Progenitor cell of endocrine pancreas (in vitro differentiated cells): ENCODE measurements at regions not wholly inside any gene's neighbourhood (a gene's known extent, or its start where the extent isn't known, plus 50 kb on each side); places are given as distances from the start of the nearest gene placed in this dataset.

Experiments
- DNase-seq: peaks from one replicate; pipeline ENCODE4 v3.0.0; 2021; ENCODE audit warnings: low spot score; ENCODE audit not compliant: unreplicated experiment
- H3K27ac Mint-ChIP-seq: 2 replicates; pipeline ENCODE4 v1.8.0; 2021; ENCODE audit warnings: mild to moderate bottlenecking, moderate library complexity, mixed read lengths
- H3K27me3 Mint-ChIP-seq: 2 replicates; pipeline ENCODE4 v1.8.0; 2021; ENCODE audit warnings: mixed read lengths
- H3K36me3 Mint-ChIP-seq: 2 replicates; pipeline ENCODE4 v1.8.0; 2022; ENCODE audit warnings: mixed read lengths; ENCODE audit not compliant: insufficient read depth
- H3K4me1 Mint-ChIP-seq: 2 replicates; pipeline ENCODE4 v1.8.0; 2021; ENCODE audit warnings: low read depth, mixed read lengths
- H3K4me3 Mint-ChIP-seq: 2 replicates; pipeline ENCODE4 v1.8.0; 2021; ENCODE audit warnings: low read depth, mild to moderate bottlenecking, moderate library complexity, mixed read lengths
- H3K9me3 Mint-ChIP-seq: 2 replicates; pipeline ENCODE4 v1.8.0; 2021; ENCODE audit warnings: low read depth, mixed read lengths
- TF ChIP-seq, protein P1 (sequence below): fragments of 200-600 bp; sonication (generic); IDR thresholded peaks from one replicate; pipeline ENCODE4 v1.5.0; 2021; ENCODE audit warnings: antibody characterized with exemption, mild to moderate bottlenecking; ENCODE audit not compliant: unreplicated experiment

DNA sequence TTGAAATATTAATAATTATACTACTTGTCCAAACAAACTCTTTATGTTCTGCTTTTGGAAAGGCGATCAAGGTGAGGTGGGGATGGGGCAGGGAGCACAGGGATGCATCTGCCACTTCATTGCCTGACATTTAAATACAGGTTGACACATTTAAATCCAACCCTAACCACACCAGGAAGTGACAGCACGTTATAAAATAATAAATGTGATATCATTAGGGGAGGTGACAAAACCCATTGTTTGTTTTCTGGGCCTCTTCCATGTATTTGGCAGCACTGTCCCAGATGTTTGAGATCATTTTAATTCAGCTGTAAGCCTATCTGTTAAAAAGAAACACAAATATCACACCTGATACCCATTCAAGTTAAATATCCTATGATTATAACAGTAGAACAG, 342.4 kb upstream of the ARID1B start:
- no peak overlapping the region for H3K4me3 Mint-ChIP-seq
- H3K9me3 Mint-ChIP-seq: peaks cover 4% of the 10 kb centered on the region
- H3K27ac Mint-ChIP-seq: no peak overlapping the region
- peaks cover 7% of the 10 kb centered on the region for H3K4me1 Mint-ChIP-seq
- TF ChIP-seq, protein P1, sequence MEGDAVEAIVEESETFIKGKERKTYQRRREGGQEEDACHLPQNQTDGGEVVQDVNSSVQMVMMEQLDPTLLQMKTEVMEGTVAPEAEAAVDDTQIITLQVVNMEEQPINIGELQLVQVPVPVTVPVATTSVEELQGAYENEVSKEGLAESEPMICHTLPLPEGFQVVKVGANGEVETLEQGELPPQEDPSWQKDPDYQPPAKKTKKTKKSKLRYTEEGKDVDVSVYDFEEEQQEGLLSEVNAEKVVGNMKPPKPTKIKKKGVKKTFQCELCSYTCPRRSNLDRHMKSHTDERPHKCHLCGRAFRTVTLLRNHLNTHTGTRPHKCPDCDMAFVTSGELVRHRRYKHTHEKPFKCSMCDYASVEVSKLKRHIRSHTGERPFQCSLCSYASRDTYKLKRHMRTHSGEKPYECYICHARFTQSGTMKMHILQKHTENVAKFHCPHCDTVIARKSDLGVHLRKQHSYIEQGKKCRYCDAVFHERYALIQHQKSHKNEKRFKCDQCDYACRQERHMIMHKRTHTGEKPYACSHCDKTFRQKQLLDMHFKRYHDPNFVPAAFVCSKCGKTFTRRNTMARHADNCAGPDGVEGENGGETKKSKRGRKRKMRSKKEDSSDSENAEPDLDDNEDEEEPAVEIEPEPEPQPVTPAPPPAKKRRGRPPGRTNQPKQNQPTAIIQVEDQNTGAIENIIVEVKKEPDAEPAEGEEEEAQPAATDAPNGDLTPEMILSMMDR: no peak
- H3K36me3 Mint-ChIP-seq: no peaks in the 10 kb centered on the region
- DNase-seq: no peak
- H3K27me3 Mint-ChIP-seq: no peaks in the 10 kb centered on the region

GRCh38 chr6:156434049-156434794, 343.0 kb upstream of the ARID1B start:
- Mint-ChIP-seq H3K9me3 (peaks cover 4% of the 10 kb centered on the region), H3K27ac (no peak overlapping the region), H3K4me1 (peaks cover 7% of the 10 kb centered on the region), H3K27me3 (no peaks in the 10 kb centered on the region), H3K4me3 (no peak overlapping the region), H3K36me3 (no peaks in the 10 kb centered on the region)
- TF ChIP-seq, protein P1: no peak
- DNase-seq: no peak

DNA sequence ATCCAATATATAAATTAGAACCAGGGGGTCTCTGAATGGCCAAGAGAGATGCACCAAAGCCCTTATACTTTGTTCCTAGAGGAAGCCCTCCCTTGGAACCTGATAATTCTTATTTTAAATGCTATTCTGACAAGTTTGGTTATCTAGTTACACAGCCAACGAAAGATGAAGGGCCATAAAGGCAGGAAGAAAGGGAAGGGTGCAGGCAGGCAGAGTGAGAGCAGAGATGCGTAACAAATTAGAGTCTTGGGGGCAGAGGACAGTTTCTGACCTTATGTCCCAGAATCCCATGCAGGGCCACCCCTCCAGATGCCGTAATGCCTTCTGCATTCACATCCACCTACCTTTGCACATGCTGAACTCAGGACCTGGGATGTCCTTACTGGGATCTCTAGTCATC, 344.6 kb upstream of the ARID1B start:
- no peaks in the 10 kb centered on the region for H3K27me3 Mint-ChIP-seq
- H3K27ac Mint-ChIP-seq: no peak overlapping the region
- no peak overlapping the region for H3K4me3 Mint-ChIP-seq
- TF ChIP-seq, protein P1: no peak
- DNase-seq: no peak
- peaks cover 4% of the 10 kb centered on the region for H3K4me1 Mint-ChIP-seq
- H3K36me3 Mint-ChIP-seq: no peaks in the 10 kb centered on the region
- H3K9me3 Mint-ChIP-seq: peaks cover 4% of the 10 kb centered on the region

- H3K9me3 Mint-ChIP-seq: peaks cover 4% of the 10 kb centered on the region
- no peaks in the 10 kb centered on the region for H3K36me3 Mint-ChIP-seq
- no peak for DNase-seq
- no peak overlapping the region for H3K4me3 Mint-ChIP-seq
- TF ChIP-seq, protein P1: no peak
- no peaks in the 10 kb centered on the region for H3K27me3 Mint-ChIP-seq
- no peak overlapping the region for H3K27ac Mint-ChIP-seq
- H3K4me1 Mint-ChIP-seq: no peaks in the 10 kb centered on the region
These were observed 346.8 kb upstream of the ARID1B start for GRCh38 chr6:156430386-156430785.

DNA sequence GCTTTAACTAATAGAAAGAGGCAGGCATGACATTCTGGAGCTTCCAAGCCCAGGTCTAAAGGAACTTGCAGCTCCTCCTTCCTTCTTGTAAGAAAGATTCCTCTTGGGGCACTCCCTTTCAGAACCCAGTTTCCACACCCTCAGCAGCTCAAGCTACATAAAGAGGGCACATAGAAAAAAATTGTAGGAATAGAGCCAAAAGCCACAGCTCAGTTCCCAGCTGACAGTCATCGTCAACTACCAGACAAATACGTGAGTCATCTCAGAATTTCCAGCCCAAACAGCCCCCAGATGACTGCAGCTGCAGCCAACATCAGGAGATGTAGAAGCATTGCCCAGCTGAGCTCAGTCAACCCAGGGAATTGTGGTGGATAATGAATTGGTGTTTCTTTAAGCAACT, 349.8 kb upstream of the ARID1B start:
- Mint-ChIP-seq H3K27me3 (no peaks in the 10 kb centered on the region), H3K36me3 (peaks cover 4% of the 10 kb centered on the region), H3K9me3 (peaks cover 20% of the 10 kb centered on the region), H3K27ac (no peak overlapping the region), H3K4me3 (no peak overlapping the region), H3K4me1 (no peaks in the 10 kb centered on the region)
- DNase-seq: no peak
- TF ChIP-seq, protein P1: no peak
